HCT116 (cell line): ENCODE measurements at regions not wholly inside any gene's neighbourhood (a gene's known extent, or its start where the extent isn't known, plus 50 kb on each side); places are given as distances from the start of the nearest gene placed in this dataset.

ENCODE experiments used
- ATAC-seq: fragments of 200-7000 bp; cut with Tn5 transposase; 2 replicates; pipeline ENCODE4 v1.9.1; 2020; ENCODE audit warnings: mild to moderate bottlenecking, moderate library complexity
- BruUV-seq: library from RNA; stranded (reverse); fragments of 400-500 nt; replicated peaks from 2 replicates; lab custom pipeline; 2021; lab: Mats Ljungman, UMichigan
- CTCF ChIA-PET: fragments of 300-600 bp; sonication (Branson Sonifier 250); formaldehyde crosslinking; loops from one replicate; lab custom pipeline; 2021; ENCODE audit warnings: antibody characterized with exemption; lab: Charles Lee
- POLR2A ChIA-PET: fragments of 300-600, 350-600 bp; sonication (Branson Sonifier 250); formaldehyde crosslinking; loops from one replicate; lab custom pipeline; 2021; ENCODE audit warnings: antibody characterized with exemption; lab: Charles Lee
- RAD21 ChIA-PET, 2 experiments: fragments of 300-600 bp; sonication (Branson Sonifier 250); formaldehyde crosslinking; loops; one replicate each; lab custom pipeline; 2023; ENCODE audit warnings: low total read pairs in 2 of 2; ENCODE audit not compliant: uncharacterized antibody in 2 of 2, unreplicated experiment in 2 of 2, low non-redundant PET in 1 of 2; lab: Charles Lee
- DNase-seq: peaks from one replicate; pipeline ENCODE4 v3.0.0-alpha.2; 2010; ENCODE audit warnings: low read depth, low spot score
- H2AFZ ChIP-seq: fragments of 200-600 bp; shearing (Covaris generic), sonication (generic); 2 replicates; pipeline ENCODE4 v1.6.1; 2017; ENCODE audit warnings: low read depth, mixed run types, mixed read lengths, antibody characterized with exemption, low read length; ENCODE audit not compliant: poor library complexity, severe bottlenecking
- H3K27ac ChIP-seq: 2 replicates; pipeline ENCODE4 v1.5.1; 2012; ENCODE audit warnings: low read depth, low read length
- H3K27me3 ChIP-seq: fragments of 200-600 bp; sonication (generic); 2 replicates; pipeline ENCODE4 v1.6.1; 2016; ENCODE audit warnings: mixed run types, low read length, mixed read lengths; ENCODE audit not compliant: insufficient read depth
- H3K36me3 ChIP-seq, 2 experiments: fragments of 200-500 bp in 1 of 2; fragments of 200-600 bp in 1 of 2; sonication (Bioruptor generic) in 1 of 2; sonication (generic) in 1 of 2; 2 replicates each; pipeline versions ENCODE4 v1.5.1 to v1.6.1; 2014 to 2016; ENCODE audit warnings: low read length in 2 of 2, inconsistent platforms in 1 of 2, mixed read lengths in 1 of 2, mixed run types in 1 of 2; ENCODE audit not compliant: insufficient read depth in 2 of 2, control insufficient read depth in 1 of 2
- H3K4me1 ChIP-seq, 2 experiments: fragments of 200-600 bp in 1 of 2; sonication (generic) in 1 of 2; 2 replicates each; pipeline versions ENCODE4 v1.5.1 to v1.6.1; 2012 to 2017; ENCODE audit warnings: low read length in 2 of 2, inconsistent platforms in 1 of 2, mild to moderate bottlenecking in 1 of 2, mixed read lengths in 1 of 2, mixed run types in 1 of 2, moderate library complexity in 1 of 2; ENCODE audit not compliant: insufficient read depth in 2 of 2, control insufficient read depth in 1 of 2
- H3K4me2 ChIP-seq: fragments of 200-600 bp; sonication (generic); 2 replicates; pipeline ENCODE4 v1.6.1; 2017; ENCODE audit warnings: mixed run types, low read length, mixed read lengths
- H3K4me3 ChIP-seq, 2 experiments: fragments of 200-600 bp in 1 of 2; sonication (generic) in 1 of 2; replicated peaks in 1 of 2; 2 replicates each; pipeline ENCODE4 v1.5.1; 2011 to 2016; ENCODE audit warnings: low read length in 2 of 2, control low read depth in 1 of 2, low read depth in 1 of 2, mild to moderate bottlenecking in 1 of 2, mixed read lengths in 1 of 2, mixed run types in 1 of 2
- H3K79me2 ChIP-seq: fragments of 200-600 bp; sonication (generic); 2 replicates; pipeline ENCODE4 v1.6.1; 2017; ENCODE audit warnings: mild to moderate bottlenecking, mixed run types, low read length, moderate library complexity, mixed read lengths; ENCODE audit not compliant: insufficient read depth
- H3K9ac ChIP-seq: fragments of 200-600 bp; sonication (generic); 2 replicates; pipeline ENCODE4 v1.6.1; 2016; ENCODE audit warnings: low read length, mixed read lengths
- H3K9me2 ChIP-seq: fragments of 200-600 bp; sonication (generic), shearing (Covaris generic); 2 replicates; pipeline ENCODE4 v1.6.1; 2017; ENCODE audit warnings: mixed run types, mild to moderate bottlenecking, moderate library complexity; ENCODE audit not compliant: insufficient read depth
- H3K9me3 ChIP-seq, 2 experiments: fragments of 200-500 bp in 1 of 2; fragments of 200-600 bp in 1 of 2; sonication (Bioruptor generic) in 1 of 2; sonication (generic) in 1 of 2; 2 replicates each; pipeline ENCODE4 v1.6.1; 2014 to 2017; ENCODE audit warnings: low read length in 2 of 2, mixed read lengths in 2 of 2, inconsistent platforms in 1 of 2, low read depth in 1 of 2, mild to moderate bottlenecking in 1 of 2, mixed run types in 1 of 2, moderate library complexity in 1 of 2; ENCODE audit not compliant: control insufficient read depth in 1 of 2, insufficient read depth in 1 of 2
- H4K20me1 ChIP-seq: fragments of 200-600 bp; sonication (generic), shearing (Covaris generic); 2 replicates; pipeline ENCODE4 v1.6.1; 2017; ENCODE audit warnings: mixed run types, mild to moderate bottlenecking, moderate library complexity; ENCODE audit not compliant: insufficient read depth
- CBX3 ChIP-seq: IDR thresholded peaks from 2 replicates; pipeline ENCODE4 v1.6.1; 2012; ENCODE audit warnings: low read depth
- EGR1 ChIP-seq: IDR thresholded peaks from 2 replicates; pipeline ENCODE4 v1.6.1; 2012; ENCODE audit warnings: low read depth
- ELF1 ChIP-seq: IDR thresholded peaks from 2 replicates; pipeline ENCODE4 v1.6.1; 2012; ENCODE audit warnings: low read depth, borderline replicate concordance
- EZH2 ChIP-seq: fragments of 200-600 bp; sonication (generic); IDR thresholded peaks from 2 replicates; pipeline ENCODE4 v1.6.1; 2017; ENCODE audit warnings: antibody characterized with exemption, mixed run types
- EZH2phosphoT487 ChIP-seq: fragments of 200-600 bp; IDR thresholded peaks from 2 replicates; pipeline ENCODE4 v1.6.1; 2018; ENCODE audit warnings: antibody characterized with exemption, borderline replicate concordance
- FOSL1 ChIP-seq: IDR thresholded peaks from 2 replicates; pipeline ENCODE4 v1.6.1; 2012; ENCODE audit warnings: low read depth
- JUND ChIP-seq: IDR thresholded peaks from 2 replicates; pipeline ENCODE4 v1.6.1; 2012
- MAX ChIP-seq: IDR thresholded peaks from 2 replicates; pipeline ENCODE4 v1.6.1; 2012
- POLR2AphosphoS5 ChIP-seq: IDR thresholded peaks from 2 replicates; pipeline ENCODE4 v1.6.1; 2011; ENCODE audit warnings: mild to moderate bottlenecking, low read depth, low read length, moderate library complexity
- RAD21 ChIP-seq: IDR thresholded peaks from 2 replicates; pipeline ENCODE4 v1.6.1; 2012; ENCODE audit warnings: low read depth, mild to moderate bottlenecking
- SP1 ChIP-seq: IDR thresholded peaks from 2 replicates; pipeline ENCODE4 v1.6.1; 2012; ENCODE audit warnings: low read depth
- YY1 ChIP-seq: IDR thresholded peaks from 2 replicates; pipeline ENCODE4 v1.6.1; 2011; ENCODE audit warnings: low read length, low read depth, moderate library complexity, mild to moderate bottlenecking; ENCODE audit not compliant: insufficient replicate concordance; ENCODE audit errors: extremely low read depth
- ZBTB33 ChIP-seq: IDR thresholded peaks from 2 replicates; pipeline ENCODE4 v1.6.1; 2011; ENCODE audit warnings: mild to moderate bottlenecking, low read length, moderate library complexity; ENCODE audit not compliant: insufficient replicate concordance; ENCODE audit errors: extremely low read depth
- ZFX ChIP-seq: fragments of 450-650 bp; IDR thresholded peaks from 2 replicates; pipeline ENCODE4 v1.6.1; 2017
- ZNF274 ChIP-seq: fragments of 200-500 bp; sonication (Bioruptor generic); IDR thresholded peaks from 2 replicates; pipeline ENCODE4 v1.6.1; 2014; ENCODE audit warnings: mild to moderate bottlenecking, low read depth, low read length, inconsistent platforms
- intact Hi-C: fragments of 100-400 bp; cut with micrococcal nuclease; formaldehyde crosslinking; loops from 2 replicates; pipeline ENCODE4 v1.10.0; 2022

- TF ChIP-seq EGR1 (no peak), SP1 (no peak), RAD21 (no peak)
These were observed 776.0 kb downstream of the GALC start (continued) for GRCh38 chr14:87217023-87217422.

- H3K36me3 ChIP-seq = no peaks in the 10 kb centered on the region
- H3K27ac ChIP-seq = no peak overlapping the region
- ChIA-PET POLR2A (no interaction called here), RAD21 (no interaction called here), CTCF (no interaction called here)
- H3K9me2 ChIP-seq = no peaks in the 10 kb centered on the region
- BruUV-seq = no TSS peak
- intact Hi-C loops = no loop called here
- no peaks in the 10 kb centered on the region for H3K27me3 ChIP-seq
- H3K79me2 ChIP-seq = no peaks in the 10 kb centered on the region
- ATAC-seq (no peak), DNase-seq (no peak)
- H3K9me3 ChIP-seq = peaks cover 4 to 20% of the 10 kb centered on the region in 2 experiments; a peak in 3 of 4 replicates
- H3K4me3 ChIP-seq = no peak overlapping the region
- no peak overlapping the region for H2AFZ ChIP-seq
- no peaks in the 10 kb centered on the region for H3K4me1 ChIP-seq
- no peak overlapping the region for H3K9ac ChIP-seq
- no peaks in the 10 kb centered on the region for H4K20me1 ChIP-seq
- H3K4me2 ChIP-seq = no peak overlapping the region
- no peak for TF ChIP-seq POLR2AphosphoS5
- TF ChIP-seq CBX3 = no peak
- no peak for TF ChIP-seq YY1
- TF ChIP-seq MAX = no peak
- TF ChIP-seq EZH2 = no peak
These were observed 778.4 kb downstream of the GALC start for GRCh38 chr14:87214558-87214957.

- Histone ChIP-seq H3K4me3 (no peak overlapping the region), H3K79me2 (no peaks in the 10 kb centered on the region), H4K20me1 (no peaks in the 10 kb centered on the region), H3K4me1 (no peaks in the 10 kb centered on the region), H3K27me3 (no peaks in the 10 kb centered on the region), H3K27ac (no peak overlapping the region), H3K9ac (no peak overlapping the region), H3K9me2 (no peaks in the 10 kb centered on the region), H2AFZ (no peak overlapping the region), H3K4me2 (no peak overlapping the region), H3K36me3 (no peaks in the 10 kb centered on the region), H3K9me3 (peaks cover 5 to 25% of the 10 kb centered on the region in 2 experiments; a peak in 2 of 4 replicates)
- POLR2A ChIA-PET = no interaction called here
- BruUV-seq = no TSS peak
- DNase-seq (no peak), ATAC-seq (no peak)
- intact Hi-C loops = no loop called here
- RAD21 ChIA-PET = no interaction called here
- TF ChIP-seq ELF1 (no peak), ZFX (no peak), MAX (no peak), JUND (no peak), SP1 (no peak), EZH2 (no peak), ZNF274 (no peak), FOSL1 (no peak), ZBTB33 (no peak), POLR2AphosphoS5 (no peak), YY1 (no peak), EZH2phosphoT487 (no peak)
- CTCF ChIA-PET = no interaction called here
These were observed 785.2 kb downstream of the GALC start for GRCh38 chr14:87207756-87208155.
